Activated T-helper 1 cell treated with anti-CD3 and anti-CD28 coated beads, Interleukin-12 subunit alpha, Interleukin-12 subunit beta, Interleukin-2, Interleukin-4 antibody, amounts not matched to agents 30 ng/mL and 10 ng/mL and 1 ng/mL, durations not matched to agents 14 hours and 24 hours and 36 hours (primary cell): ENCODE measurements at regions not wholly inside any gene's neighbourhood (a gene's known extent, or its start where the extent isn't known, plus 50 kb on each side); places are given as distances from the start of the nearest gene placed in this dataset.

Experiments used
- DNase-seq: peaks from one replicate; pipeline ENCODE4 v3.0.0; 2021; ENCODE audit warnings: low spot score
- H3K27ac Mint-ChIP-seq: one replicate; pipeline ENCODE4 v1.8.0; 2021; ENCODE audit warnings: mild to moderate bottlenecking, mixed read lengths
- H3K27me3 Mint-ChIP-seq: one replicate; pipeline ENCODE4 v1.8.0; 2022; ENCODE audit warnings: mild to moderate bottlenecking, moderate library complexity, mixed read lengths; ENCODE audit not compliant: insufficient read depth
- H3K36me3 Mint-ChIP-seq: one replicate; pipeline ENCODE4 v1.8.0; 2021; ENCODE audit warnings: low read depth, mixed read lengths
- H3K4me1 Mint-ChIP-seq: one replicate; pipeline ENCODE4 v1.8.0; 2021; ENCODE audit warnings: low read depth, mixed read lengths
- H3K4me3 Mint-ChIP-seq: one replicate; pipeline ENCODE4 v1.8.0; 2021; ENCODE audit warnings: mild to moderate bottlenecking, moderate library complexity, mixed read lengths
- H3K9me3 Mint-ChIP-seq: one replicate; pipeline ENCODE4 v1.8.0; 2021; ENCODE audit warnings: mixed read lengths
- intact Hi-C: fragments of 100-400 bp; cut with micrococcal nuclease; formaldehyde crosslinking; loops from one replicate; pipeline ENCODE4 v1.15.1; 2024

DNA sequence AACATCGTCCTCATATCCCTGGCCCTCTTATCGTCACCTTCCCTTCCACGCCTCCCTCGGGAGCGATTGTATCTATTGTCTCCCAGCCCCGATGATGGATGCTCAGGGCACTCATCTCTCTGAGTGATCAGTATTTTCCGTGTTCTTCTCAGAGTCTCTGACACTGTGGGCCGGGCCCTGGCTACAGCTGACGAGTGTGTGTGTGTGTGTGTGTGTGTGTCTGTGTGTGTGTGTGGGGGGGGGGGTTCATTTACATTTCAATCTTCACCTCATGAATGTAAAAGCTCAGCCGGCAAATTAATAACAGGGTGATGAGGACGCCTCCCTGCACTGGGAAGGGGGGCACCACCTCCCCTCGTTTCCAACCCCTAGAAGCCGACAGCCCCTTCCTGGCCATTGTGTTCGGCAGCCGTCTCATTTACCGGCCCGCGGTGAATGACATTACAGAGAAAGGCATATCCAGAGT, 159.5 kb downstream of the SHOX start:
- Mint-ChIP-seq H3K27ac (no peak overlapping the region), H3K9me3 (peaks cover 2% of the 10 kb centered on the region), H3K36me3 (no peaks in the 10 kb centered on the region), H3K4me1 (no peaks in the 10 kb centered on the region), H3K4me3 (no peak overlapping the region), H3K27me3 (peaks cover 9% of the 10 kb centered on the region)
- DNase-seq: no peak
- intact Hi-C loops: no loop called here

DNA sequence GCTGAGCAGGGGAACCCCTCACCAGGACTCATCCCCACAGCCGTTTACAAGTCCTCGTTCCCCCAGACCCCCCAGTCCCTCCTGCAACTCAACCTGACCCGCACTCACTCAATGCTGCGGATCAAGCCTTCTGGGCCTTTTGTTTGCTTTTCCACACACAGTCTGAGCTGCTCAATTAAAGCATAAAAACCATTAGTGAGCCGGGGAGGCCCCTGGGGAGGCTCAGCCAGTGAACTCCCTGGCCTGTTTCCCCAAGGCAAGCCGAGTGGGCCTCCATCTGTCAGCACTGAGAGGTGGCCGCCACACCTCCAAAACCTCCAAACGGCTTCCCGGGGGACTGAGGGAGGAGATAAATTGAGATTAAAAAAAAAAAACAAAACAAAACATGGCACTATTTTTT, 158.5 kb downstream of the SHOX start:
- Mint-ChIP-seq H3K27me3 (peaks cover 9% of the 10 kb centered on the region), H3K27ac (no peak overlapping the region), H3K4me1 (no peaks in the 10 kb centered on the region), H3K36me3 (no peaks in the 10 kb centered on the region), H3K9me3 (peaks cover 9% of the 10 kb centered on the region), H3K4me3 (no peak overlapping the region)
- intact Hi-C loops: no loop called here
- DNase-seq: no peak

DNA sequence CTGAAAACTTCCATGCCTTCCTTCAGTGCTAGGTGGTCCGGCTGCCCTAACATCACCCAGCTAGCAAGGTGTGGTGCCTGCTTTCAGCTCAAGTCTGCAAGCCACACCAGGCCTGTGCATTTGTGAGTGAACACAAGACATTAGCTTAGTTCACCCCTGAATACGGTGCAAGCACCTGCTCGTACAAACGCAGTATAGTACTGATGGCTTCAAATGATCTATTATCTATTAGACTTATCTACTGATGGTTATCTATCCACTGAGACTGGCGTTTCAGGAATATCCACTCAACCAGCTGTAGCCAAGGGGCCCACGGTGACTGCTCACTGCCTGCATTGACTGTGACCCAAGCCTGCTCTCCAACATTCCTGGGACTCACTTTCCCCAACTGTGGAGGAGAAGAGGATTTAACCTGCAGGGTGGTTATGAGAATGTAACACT, 155.9 kb downstream of the SHOX start:
- DNase-seq: no peak
- Mint-ChIP-seq H3K4me3 (no peak overlapping the region), H3K36me3 (no peaks in the 10 kb centered on the region), H3K27me3 (peaks cover 5% of the 10 kb centered on the region), H3K4me1 (no peaks in the 10 kb centered on the region), H3K9me3 (peaks cover 9% of the 10 kb centered on the region), H3K27ac (no peak overlapping the region)
- intact Hi-C loops: no loop called here

DNA sequence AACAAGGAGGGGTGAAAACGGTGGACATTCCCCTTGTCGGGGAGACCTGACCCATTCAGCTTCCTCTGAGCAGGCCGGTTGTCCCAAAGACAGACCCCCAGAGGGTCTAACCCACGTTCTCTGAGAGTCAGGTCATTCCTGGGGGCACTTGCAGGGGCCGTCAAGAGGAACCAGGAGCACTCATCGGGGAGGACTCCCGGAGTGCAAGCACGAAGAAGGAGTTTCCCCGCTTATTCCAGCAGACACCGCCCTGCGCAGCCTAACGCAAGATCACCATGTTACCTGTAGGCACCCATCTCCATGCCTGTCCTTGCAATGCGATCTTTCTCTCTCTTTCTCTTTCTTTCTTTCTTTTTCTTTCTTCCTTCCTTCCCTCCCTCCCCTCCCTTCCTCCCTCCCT, 154.2 kb downstream of the SHOX start:
- H3K36me3 Mint-ChIP-seq: no peaks in the 10 kb centered on the region
- no peak overlapping the region for H3K27ac Mint-ChIP-seq
- no peaks in the 10 kb centered on the region for H3K27me3 Mint-ChIP-seq

GRCh38 chrX:781224-782204, 150.9 kb downstream of the SHOX start:
- Mint-ChIP-seq H3K27me3 (no peaks in the 10 kb centered on the region), H3K9me3 (peaks cover 17% of the 10 kb centered on the region), H3K4me1 (no peaks in the 10 kb centered on the region), H3K27ac (no peak overlapping the region), H3K4me3 (no peak overlapping the region), H3K36me3 (no peaks in the 10 kb centered on the region)
- intact Hi-C loops: no loop called here
- no peak for DNase-seq

More for the DNA sequence above, 154.2 kb downstream of the SHOX start:
- intact Hi-C loops: no loop called here
- peaks cover 9% of the 10 kb centered on the region for H3K9me3 Mint-ChIP-seq
- no peaks in the 10 kb centered on the region for H3K4me1 Mint-ChIP-seq
- H3K4me3 Mint-ChIP-seq: no peak overlapping the region
- no peak for DNase-seq

- Mint-ChIP-seq H3K4me3 (no peak overlapping the region), H3K27me3 (no peaks in the 10 kb centered on the region), H3K27ac (no peak overlapping the region), H3K4me1 (no peaks in the 10 kb centered on the region), H3K36me3 (no peaks in the 10 kb centered on the region), H3K9me3 (peaks cover 11% of the 10 kb centered on the region)
- no peak for DNase-seq
- intact Hi-C loops: no loop called here
Observed at GRCh38 chrX:776529-777230, 146.1 kb downstream of the SHOX start.

DNA sequence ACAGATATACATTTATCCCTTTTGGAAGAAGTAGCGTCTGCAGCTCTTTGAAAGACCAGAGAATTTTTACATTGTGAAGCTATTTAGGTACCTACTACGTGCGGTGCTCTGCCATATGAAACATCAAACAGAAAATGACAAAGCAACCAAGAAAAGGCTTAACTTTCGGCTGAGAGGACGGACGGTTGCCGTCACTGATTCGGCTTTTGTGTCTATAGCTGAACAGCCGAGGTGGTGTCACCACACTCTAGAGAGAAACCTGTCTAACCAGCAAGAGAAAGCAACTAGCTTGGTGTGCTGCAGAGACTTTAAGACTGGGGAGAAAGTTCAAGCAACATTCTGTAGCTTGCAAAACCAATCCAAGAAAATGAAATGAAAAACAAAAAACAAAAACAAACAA, 145.5 kb downstream of the SHOX start:
- no peak for DNase-seq
- no peaks in the 10 kb centered on the region for H3K4me1 Mint-ChIP-seq
- no peak overlapping the region for H3K27ac Mint-ChIP-seq
- intact Hi-C loops: no loop called here
- no peaks in the 10 kb centered on the region for H3K36me3 Mint-ChIP-seq
- H3K9me3 Mint-ChIP-seq: peaks cover 11% of the 10 kb centered on the region
- no peaks in the 10 kb centered on the region for H3K27me3 Mint-ChIP-seq
- no peak overlapping the region for H3K4me3 Mint-ChIP-seq

- H3K4me3 Mint-ChIP-seq: no peak overlapping the region
- no peaks in the 10 kb centered on the region for H3K4me1 Mint-ChIP-seq
- no peaks in the 10 kb centered on the region for H3K27me3 Mint-ChIP-seq
- peaks cover 10% of the 10 kb centered on the region for H3K9me3 Mint-ChIP-seq
- no peak for DNase-seq
- intact Hi-C loops: no loop called here
- no peak overlapping the region for H3K27ac Mint-ChIP-seq
- H3K36me3 Mint-ChIP-seq: no peaks in the 10 kb centered on the region
Observed at GRCh38 chrX:774536-774935, 143.9 kb downstream of the SHOX start.

- intact Hi-C loops: no loop called here
- Mint-ChIP-seq H3K27me3 (no peaks in the 10 kb centered on the region), H3K9me3 (peaks cover 6% of the 10 kb centered on the region), H3K4me1 (no peaks in the 10 kb centered on the region), H3K4me3 (no peak overlapping the region), H3K36me3 (no peaks in the 10 kb centered on the region), H3K27ac (no peak overlapping the region)
- DNase-seq: no peak
Observed at GRCh38 chrX:773292-774025, 142.9 kb downstream of the SHOX start.

- Mint-ChIP-seq H3K27ac (no peak overlapping the region), H3K4me1 (no peaks in the 10 kb centered on the region), H3K27me3 (no peaks in the 10 kb centered on the region), H3K9me3 (peaks cover 13% of the 10 kb centered on the region), H3K36me3 (no peaks in the 10 kb centered on the region), H3K4me3 (no peak overlapping the region)
- no peak for DNase-seq
- intact Hi-C loops: no loop called here
Observed at GRCh38 chrX:771536-771935, 140.9 kb downstream of the SHOX start.

DNA sequence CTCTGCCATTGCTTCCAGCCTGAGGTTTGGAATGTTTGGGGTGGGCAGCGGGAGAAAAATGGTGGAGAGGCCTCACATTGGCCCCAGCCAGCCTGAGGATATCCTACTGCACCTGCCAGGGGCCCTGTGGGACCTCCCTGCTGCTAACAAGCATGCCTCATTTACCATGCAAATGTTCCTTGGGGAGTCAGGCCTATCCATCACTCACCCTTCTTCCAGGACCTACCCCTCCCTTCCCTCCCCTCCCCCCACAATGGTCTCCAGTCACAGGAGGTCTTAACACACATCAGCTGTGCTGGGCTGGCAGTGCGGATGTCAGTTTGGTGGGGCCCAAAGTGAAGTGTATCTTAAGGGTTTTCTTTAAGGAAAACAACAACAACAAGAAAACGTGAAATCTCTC, 139.2 kb downstream of the SHOX start:
- Mint-ChIP-seq H3K4me1 (no peaks in the 10 kb centered on the region), H3K4me3 (no peak overlapping the region), H3K27me3 (no peaks in the 10 kb centered on the region), H3K27ac (no peak overlapping the region), H3K9me3 (peaks cover 13% of the 10 kb centered on the region), H3K36me3 (no peaks in the 10 kb centered on the region)
- intact Hi-C loops: no loop called here
- DNase-seq: no peak

- Mint-ChIP-seq H3K4me1 (no peaks in the 10 kb centered on the region), H3K9me3 (peaks cover 13% of the 10 kb centered on the region), H3K36me3 (no peaks in the 10 kb centered on the region), H3K4me3 (no peak overlapping the region), H3K27ac (no peak overlapping the region), H3K27me3 (no peaks in the 10 kb centered on the region)
- DNase-seq: no peak
- intact Hi-C loops: no loop called here
Observed at GRCh38 chrX:768596-768995, 138.0 kb downstream of the SHOX start.

DNA sequence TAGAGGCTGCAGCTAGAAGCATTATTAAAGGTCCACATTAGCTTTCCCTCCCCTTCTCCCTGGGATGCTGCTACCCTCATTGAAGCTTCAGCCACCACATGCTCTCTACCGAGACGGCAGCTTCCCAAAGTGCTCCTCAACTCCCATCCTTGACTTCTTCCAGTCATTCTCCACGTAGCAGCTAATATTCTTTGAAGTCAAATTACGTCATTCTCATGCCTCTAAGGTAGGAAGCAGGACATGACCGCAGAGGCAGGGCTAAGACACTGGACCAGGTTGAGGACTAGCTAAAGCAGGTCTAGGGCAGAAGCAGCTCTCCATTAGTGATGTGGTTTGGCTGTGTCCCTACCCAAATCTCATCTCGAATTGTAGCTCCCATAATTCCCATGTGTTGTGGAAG, 128.3 kb downstream of the SHOX start:
- Mint-ChIP-seq H3K4me3 (no peak overlapping the region), H3K27me3 (no peaks in the 10 kb centered on the region), H3K4me1 (no peaks in the 10 kb centered on the region), H3K9me3 (peaks cover 9% of the 10 kb centered on the region), H3K36me3 (no peaks in the 10 kb centered on the region), H3K27ac (no peak overlapping the region)
- no peak for DNase-seq
- intact Hi-C loops: no loop called here
